H9 (cell line): ENCODE measurements at regions not wholly inside any gene's neighbourhood (a gene's known extent, or its start where the extent isn't known, plus 50 kb on each side); places are given as distances from the start of the nearest gene placed in this dataset.

Experiments used
- DNase-seq: peaks from one replicate; pipeline ENCODE4 v3.0.0-alpha.2; 2017
- H2AFZ ChIP-seq: one replicate; pipeline ENCODE4 v1.6.1; 2013; ENCODE audit warnings: mild to moderate bottlenecking, low read length, control low read depth, moderate library complexity
- H2AK5ac ChIP-seq: 2 replicates; pipeline ENCODE4 v1.6.1; 2013; ENCODE audit warnings: low read length, control low read depth, mixed read lengths; ENCODE audit not compliant: insufficient read length
- H2BK120ac ChIP-seq: one replicate; pipeline ENCODE4 v1.6.1; 2013; ENCODE audit warnings: low read depth, mild to moderate bottlenecking, low read length, control low read depth, inconsistent platforms; ENCODE audit not compliant: poor library complexity, severe bottlenecking
- H2BK12ac ChIP-seq: 2 replicates; pipeline ENCODE4 v1.6.1; 2013; ENCODE audit warnings: low read length, control low read depth, mixed read lengths, low read depth; ENCODE audit not compliant: insufficient read length
- H2BK15ac ChIP-seq: 2 replicates; pipeline ENCODE4 v1.6.1; 2013; ENCODE audit warnings: low read depth, low read length, control low read depth
- H2BK20ac ChIP-seq: one replicate; pipeline ENCODE4 v1.6.1; 2013; ENCODE audit warnings: low read depth, mild to moderate bottlenecking, low read length, control low read depth, inconsistent platforms; ENCODE audit not compliant: poor library complexity, severe bottlenecking
- H2BK5ac ChIP-seq: 2 replicates; pipeline ENCODE4 v1.6.1; 2013; ENCODE audit warnings: low read length, control low read depth, mixed read lengths; ENCODE audit not compliant: insufficient read length
- H3K14ac ChIP-seq: 2 replicates; pipeline ENCODE4 v1.6.1; 2013; ENCODE audit warnings: low read length, control low read depth; ENCODE audit not compliant: insufficient read depth
- H3K18ac ChIP-seq: 2 replicates; pipeline ENCODE4 v1.6.1; 2013; ENCODE audit warnings: low read depth, mild to moderate bottlenecking, mixed read lengths, low read length, control low read depth; ENCODE audit not compliant: insufficient read length
- H3K23ac ChIP-seq: 2 replicates; pipeline ENCODE4 v1.6.1; 2013; ENCODE audit warnings: low read length, control low read depth, mixed read lengths, low read depth; ENCODE audit not compliant: insufficient read length
- H3K23me2 ChIP-seq: 2 replicates; pipeline ENCODE4 v1.6.1; 2013; ENCODE audit warnings: low read depth, mild to moderate bottlenecking, mixed read lengths, low read length, control low read depth; ENCODE audit not compliant: insufficient read length, poor library complexity, severe bottlenecking
- H3K27ac ChIP-seq: 2 replicates; pipeline ENCODE4 v1.5.1; 2013; ENCODE audit warnings: low read length, control low read depth, mixed read lengths, low read depth; ENCODE audit not compliant: insufficient read length
- H3K27me3 ChIP-seq: 2 replicates; pipeline ENCODE4 v1.6.1; 2013; ENCODE audit warnings: low read length, control low read depth, inconsistent platforms; ENCODE audit not compliant: insufficient read depth
- H3K4ac ChIP-seq: 2 replicates; pipeline ENCODE4 v1.6.1; 2013; ENCODE audit warnings: low read depth, mild to moderate bottlenecking, control low read depth, inconsistent platforms, low read length, moderate library complexity
- H3K4me1 ChIP-seq: 2 replicates; pipeline ENCODE4 v1.6.1; 2013; ENCODE audit warnings: low read length, control low read depth, inconsistent platforms; ENCODE audit not compliant: insufficient read depth
- H3K4me2 ChIP-seq: 2 replicates; pipeline ENCODE4 v1.6.1; 2013; ENCODE audit warnings: low read length, control low read depth, mixed read lengths; ENCODE audit not compliant: insufficient read length, insufficient read depth
- H3K56ac ChIP-seq: 2 replicates; pipeline ENCODE4 v1.6.1; 2013; ENCODE audit warnings: low read depth, mild to moderate bottlenecking, mixed read lengths, low read length, control low read depth; ENCODE audit not compliant: insufficient read length
- H3K79me1 ChIP-seq: 2 replicates; pipeline ENCODE4 v1.6.1; 2013; ENCODE audit warnings: low read depth, mild to moderate bottlenecking, moderate library complexity, low read length, control low read depth, inconsistent platforms; ENCODE audit not compliant: insufficient read depth, poor library complexity, severe bottlenecking
- H3K79me2 ChIP-seq: 2 replicates; pipeline ENCODE4 v1.6.1; 2013; ENCODE audit warnings: low read length, control low read depth, inconsistent platforms; ENCODE audit not compliant: insufficient read depth
- H3K9ac ChIP-seq: 2 replicates; pipeline ENCODE4 v1.6.1; 2013; ENCODE audit warnings: low read length, control low read depth, mixed read lengths; ENCODE audit not compliant: insufficient read length; ENCODE audit errors: extremely low read depth
- H3K9me3 ChIP-seq: one replicate; pipeline ENCODE4 v1.6.1; 2013; ENCODE audit warnings: low read depth, low read length, inconsistent platforms; ENCODE audit not compliant: control insufficient read depth
- H3T11ph ChIP-seq: one replicate; pipeline ENCODE4 v1.6.1; 2013; ENCODE audit warnings: mild to moderate bottlenecking, low read length, control low read depth, inconsistent platforms
- H4K20me1 ChIP-seq: one replicate; pipeline ENCODE4 v1.6.1; 2013; ENCODE audit not compliant: control insufficient read depth, insufficient read length, insufficient read depth
- H4K5ac ChIP-seq: 2 replicates; pipeline ENCODE4 v1.6.1; 2013; ENCODE audit warnings: low read depth, mild to moderate bottlenecking, mixed read lengths, low read length, control low read depth; ENCODE audit not compliant: insufficient read length
- H4K8ac ChIP-seq: replicated peaks from 2 replicates; pipeline ENCODE4 v1.6.1; 2013; ENCODE audit warnings: low read length, control low read depth, mixed read lengths, low read depth; ENCODE audit not compliant: insufficient read length
- H4K91ac ChIP-seq: 2 replicates; pipeline ENCODE4 v1.6.1; 2013; ENCODE audit warnings: low read depth, mild to moderate bottlenecking, moderate library complexity, mixed read lengths, low read length, control low read depth; ENCODE audit not compliant: insufficient read length
- H3K27ac Mint-ChIP-seq, 3 experiments: 2 replicates in 2 of 3; 3 replicates in 1 of 3; pipeline ENCODE4 v1.8.0; 2020 to 2021; ENCODE audit warnings: mixed read lengths in 3 of 3, mild to moderate bottlenecking in 1 of 3, moderate library complexity in 1 of 3
- H3K27me3 Mint-ChIP-seq: 2 replicates; pipeline ENCODE4 v1.8.0; 2021; ENCODE audit warnings: low read depth, mild to moderate bottlenecking, moderate library complexity, mixed read lengths
- H3K36me3 Mint-ChIP-seq, 3 experiments: 2 replicates in 2 of 3; 3 replicates in 1 of 3; pipeline ENCODE4 v1.8.0; 2020 to 2021; ENCODE audit warnings: low read depth in 3 of 3, mixed read lengths in 3 of 3; ENCODE audit not compliant: insufficient read depth in 1 of 3
- H3K4me1 Mint-ChIP-seq, 2 experiments: 2 replicates each; pipeline ENCODE4 v1.8.0; 2020; ENCODE audit warnings: mixed read lengths in 2 of 2
- H3K4me3 Mint-ChIP-seq, 2 experiments: 2 replicates in 1 of 2; 3 replicates in 1 of 2; pipeline ENCODE4 v1.8.0; 2020 to 2021; ENCODE audit warnings: mild to moderate bottlenecking in 2 of 2, mixed read lengths in 2 of 2, moderate library complexity in 1 of 2
- H3K9me3 Mint-ChIP-seq, 2 experiments: 2 replicates in 1 of 2; 3 replicates in 1 of 2; pipeline ENCODE4 v1.8.0; 2020; ENCODE audit warnings: mild to moderate bottlenecking in 2 of 2, mixed read lengths in 2 of 2, moderate library complexity in 1 of 2
- WGBS: extraction: QIAGEN DNeasy Blood & Tissue Kit; methylation state at CpG from one replicate; pipeline ENCODE4 v1.1.7; 2013; ENCODE audit warnings: missing lambda C conversion rate, low lambda C conversion rate, mixed read lengths; ENCODE audit not compliant: insufficient read length; ENCODE audit errors: extremely low coverage; 5-methylcytosine and 5-hydroxymethylcytosine counted together
- TF ChIP-seq, protein P1 (sequence below): fragments of 200-600 bp; sonication (generic); conservative IDR thresholded peaks from 3 replicates; pipeline ENCODE4 v1.8.0; 2021; ENCODE audit warnings: antibody characterized with exemption, mild to moderate bottlenecking

DNA sequence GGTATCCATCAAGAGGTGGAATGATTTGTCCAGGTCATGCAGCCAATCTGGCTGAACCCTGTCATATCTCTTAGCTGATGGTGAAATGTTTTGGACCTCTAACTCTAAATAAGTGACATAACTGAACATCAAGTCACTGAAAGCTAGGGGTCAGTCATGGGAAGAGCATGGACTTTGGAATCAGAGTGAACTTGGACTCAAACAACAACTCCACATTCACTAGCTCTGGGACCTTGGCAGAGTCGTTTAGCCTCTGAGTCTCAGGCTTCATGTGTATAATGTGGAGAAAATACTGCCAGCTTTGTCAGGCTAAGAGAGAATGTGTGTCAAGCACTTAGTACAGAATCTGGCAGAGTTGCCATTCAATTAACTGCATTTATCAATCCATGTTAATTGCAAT lies 557.8 kb upstream of the CFAP20DC start:
- Histone ChIP-seq H2BK15ac (no peak overlapping the region), H2AK5ac (no peak overlapping the region), H4K8ac (no peak overlapping the region), H3K79me1 (no peaks in the 10 kb centered on the region), H3K4me2 (no peak overlapping the region), H2BK120ac (no peak overlapping the region), H3K23me2 (no peaks in the 10 kb centered on the region), H2BK5ac (no peak overlapping the region), H3K27ac (no peak overlapping the region), H3K18ac (no peak overlapping the region), H3K56ac (no peak overlapping the region), H3K23ac (no peak overlapping the region), H4K5ac (no peak overlapping the region), H4K91ac (no peak overlapping the region), H3T11ph (no peak overlapping the region), H3K4ac (no peak overlapping the region), H2BK20ac (no peak overlapping the region), H3K4me1 (no peaks in the 10 kb centered on the region), H2BK12ac (no peak overlapping the region), H3K14ac (no peak overlapping the region), H2AFZ (no peak overlapping the region), H3K79me2 (no peaks in the 10 kb centered on the region), H3K9ac (no peak overlapping the region), H3K27me3 (no peaks in the 10 kb centered on the region), H4K20me1 (no peaks in the 10 kb centered on the region), H3K9me3 (no peaks in the 10 kb centered on the region)
- Mint-ChIP-seq H3K27me3 (no peaks in the 10 kb centered on the region), H3K9me3 (0 out of 5 replicates have a peak, but pooled peaks cover 0 to 3% of the 10 kb centered on the region in 2 experiments), H3K4me1 (peaks cover 3% of the 10 kb centered on the region in 2 experiments; a peak in 2 of 4 replicates), H3K36me3 (no peaks in the 10 kb centered on the region), H3K4me3 (no peak overlapping the region), H3K27ac (no peak overlapping the region)
- TF ChIP-seq, protein P1, sequence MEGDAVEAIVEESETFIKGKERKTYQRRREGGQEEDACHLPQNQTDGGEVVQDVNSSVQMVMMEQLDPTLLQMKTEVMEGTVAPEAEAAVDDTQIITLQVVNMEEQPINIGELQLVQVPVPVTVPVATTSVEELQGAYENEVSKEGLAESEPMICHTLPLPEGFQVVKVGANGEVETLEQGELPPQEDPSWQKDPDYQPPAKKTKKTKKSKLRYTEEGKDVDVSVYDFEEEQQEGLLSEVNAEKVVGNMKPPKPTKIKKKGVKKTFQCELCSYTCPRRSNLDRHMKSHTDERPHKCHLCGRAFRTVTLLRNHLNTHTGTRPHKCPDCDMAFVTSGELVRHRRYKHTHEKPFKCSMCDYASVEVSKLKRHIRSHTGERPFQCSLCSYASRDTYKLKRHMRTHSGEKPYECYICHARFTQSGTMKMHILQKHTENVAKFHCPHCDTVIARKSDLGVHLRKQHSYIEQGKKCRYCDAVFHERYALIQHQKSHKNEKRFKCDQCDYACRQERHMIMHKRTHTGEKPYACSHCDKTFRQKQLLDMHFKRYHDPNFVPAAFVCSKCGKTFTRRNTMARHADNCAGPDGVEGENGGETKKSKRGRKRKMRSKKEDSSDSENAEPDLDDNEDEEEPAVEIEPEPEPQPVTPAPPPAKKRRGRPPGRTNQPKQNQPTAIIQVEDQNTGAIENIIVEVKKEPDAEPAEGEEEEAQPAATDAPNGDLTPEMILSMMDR = 0 out of 3 replicates have a peak, but pooled peaks have one; percentile 22
- DNase-seq = no peak
- WGBS = no CpG with 5 or more reads among the region's 1 CpG
